ENCODE measurements at regions not wholly inside any gene's neighbourhood (a gene's known extent, or its start where the extent isn't known, plus 50 kb on each side); places are given as distances from the start of the nearest gene placed in this dataset.
"Not testable (repeated sequence)": the region's sequence is repeated elsewhere in the genome, so short reads cannot be mapped to it uniquely, and the experiment has no call there.

DNA sequence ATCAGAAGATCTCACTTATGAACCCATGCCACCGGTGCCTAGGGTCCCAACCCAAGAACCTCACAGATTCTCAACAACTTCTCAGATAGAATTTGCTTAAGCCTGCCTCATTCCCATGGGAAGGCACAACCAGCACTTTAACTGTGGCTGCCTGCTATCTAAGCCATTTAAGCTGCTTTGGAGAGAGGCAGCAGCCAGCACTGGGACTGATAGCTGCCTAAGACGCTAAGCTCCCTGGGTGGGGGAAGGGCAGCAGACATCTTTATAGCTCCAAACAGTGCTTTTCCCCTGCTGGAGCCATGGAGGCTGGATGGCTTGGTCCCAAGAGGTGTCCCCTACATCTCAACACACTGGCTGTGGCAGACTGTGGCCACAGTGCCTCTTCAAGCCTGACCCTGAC, 1268.6 kb downstream of the FAM133A start:
- no peak for TF ChIP-seq CTCF (IDR thresholded peaks at IDR 0.05; ENCODE audit: control insufficient read depth, extremely low read depth, insufficient read depth)
- H3K4me3 ChIP-seq (ENCODE audit: low read depth, low read length) = no peak overlapping the region
- DNase-seq (ENCODE audit: low read depth) = no peak

DNA sequence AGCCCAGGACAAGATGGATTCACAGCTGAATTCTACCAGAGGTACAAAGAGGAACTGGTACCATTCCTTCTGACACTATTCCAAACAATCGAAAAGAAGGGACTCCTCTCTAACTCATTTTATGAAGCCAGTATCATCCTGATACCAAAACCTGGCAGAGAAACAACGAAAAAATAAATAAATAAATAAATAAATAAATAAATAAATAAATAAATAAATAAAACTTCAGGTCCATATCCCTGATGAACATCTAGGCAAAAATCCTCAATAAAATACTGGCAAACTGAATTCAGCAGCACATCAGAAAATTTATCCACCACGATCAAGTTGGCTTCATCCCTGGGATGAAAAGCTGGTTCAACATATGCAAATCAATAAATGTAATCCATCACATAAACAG, 1272.1 kb downstream of the FAM133A start:
- not testable (repeated sequence) for DNase-seq (ENCODE audit: low read depth); H3K4me3 ChIP-seq (ENCODE audit: low read depth, low read length)

DNA sequence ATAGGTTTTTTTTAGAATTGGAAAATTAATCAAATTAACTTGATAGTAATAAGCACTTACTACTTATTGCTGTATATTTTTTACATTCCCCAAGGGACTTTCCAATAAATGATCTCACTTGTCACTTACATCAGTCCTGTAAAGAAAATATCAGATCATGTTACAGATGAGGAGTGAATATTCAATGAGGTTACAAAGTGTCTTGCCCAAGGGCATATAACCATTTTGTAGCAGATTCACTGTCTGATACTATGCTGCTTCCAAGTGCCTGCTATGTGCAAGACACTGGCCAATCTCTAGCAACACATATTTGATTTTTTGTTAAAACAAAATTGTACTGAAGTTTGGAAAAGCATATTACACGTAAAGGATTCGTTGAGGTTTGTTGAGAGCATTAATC, 1287.7 kb downstream of the FAM133A start:
- DNase-seq (ENCODE audit: low read depth) = no peak
- TF ChIP-seq CTCF (IDR thresholded peaks at IDR 0.05; ENCODE audit: control insufficient read depth, extremely low read depth, insufficient read depth) = no peak
- H3K4me3 ChIP-seq (ENCODE audit: low read depth, low read length) = no peak overlapping the region

DNA sequence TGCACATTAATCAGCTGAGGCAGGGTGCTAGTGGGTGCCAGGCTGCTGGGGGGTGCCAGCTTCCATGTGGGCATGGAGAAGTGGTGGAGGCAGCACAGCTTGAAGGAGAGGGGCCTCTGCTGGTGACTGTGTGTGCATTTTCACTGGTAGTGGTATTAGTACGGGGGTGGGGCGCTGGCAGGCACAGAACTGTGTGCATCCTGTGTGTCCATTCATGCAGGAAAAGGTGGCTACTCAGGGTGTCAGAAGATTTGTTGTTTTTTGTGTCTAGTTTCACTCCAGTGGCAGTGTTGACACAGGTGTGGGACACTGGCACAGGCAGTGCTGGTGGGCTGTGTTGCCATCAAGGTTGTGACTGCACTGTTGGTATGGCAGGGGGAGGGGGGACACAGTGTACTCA, 1303.6 kb downstream of the FAM133A start:
- no peak overlapping the region for H3K4me3 ChIP-seq (ENCODE audit: low read depth, low read length)
- no peak for DNase-seq (ENCODE audit: low read depth)

GRCh38 chrX:94977986-94978385, 1304.0 kb downstream of the FAM133A start:
- TF ChIP-seq CTCF (IDR thresholded peaks at IDR 0.05; ENCODE audit: control insufficient read depth, extremely low read depth, insufficient read depth) = no peak

More for the DNA sequence above, 1303.6 kb downstream of the FAM133A start:
- no peak for TF ChIP-seq CTCF (IDR thresholded peaks at IDR 0.05; ENCODE audit: control insufficient read depth, extremely low read depth, insufficient read depth)

More at GRCh38 chrX:94977986-94978385, 1304.0 kb downstream of the FAM133A start:
- no peak for DNase-seq (ENCODE audit: low read depth)
- no peak overlapping the region for H3K4me3 ChIP-seq (ENCODE audit: low read depth, low read length)
